GM12873 (cell line): ENCODE measurements at regions not wholly inside any gene's neighbourhood (a gene's known extent, or its start where the extent isn't known, plus 50 kb on each side); places are given as distances from the start of the nearest gene placed in this dataset.

ENCODE experiments used
- CTCF ChIP-seq: IDR thresholded peaks from 2 replicates; pipeline ENCODE4 v1.5.1; 2012; ENCODE audit warnings: low read depth, mild to moderate bottlenecking, moderate library complexity, low read length, control low read depth; ENCODE audit not compliant: insufficient read depth; ENCODE audit errors: missing control alignments

DNA sequence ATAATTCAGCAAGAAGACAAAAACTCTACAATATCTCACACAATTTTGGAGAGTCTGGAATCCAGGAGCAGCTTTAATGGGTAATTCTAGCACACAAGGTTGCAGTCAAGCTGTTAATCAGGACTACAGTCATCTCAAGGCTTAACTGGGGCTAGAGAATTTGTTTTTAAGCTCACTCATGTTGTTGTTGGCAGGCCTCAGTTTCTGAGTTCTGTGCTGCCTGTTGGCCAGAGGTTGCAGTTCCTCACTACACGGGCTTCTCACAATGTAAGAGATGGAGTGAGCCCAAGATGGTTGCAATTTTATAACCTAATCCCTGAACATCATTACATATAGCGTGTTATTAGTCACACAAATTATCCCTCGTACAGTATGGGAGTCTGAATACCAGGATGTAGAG lies 50.6 kb upstream of the TMEFF2 start:
- TF ChIP-seq CTCF, result no peak
